ENCODE measurements at regions not wholly inside any gene's neighbourhood (a gene's known extent, or its start where the extent isn't known, plus 50 kb on each side); places are given as distances from the start of the nearest gene placed in this dataset.

DNA sequence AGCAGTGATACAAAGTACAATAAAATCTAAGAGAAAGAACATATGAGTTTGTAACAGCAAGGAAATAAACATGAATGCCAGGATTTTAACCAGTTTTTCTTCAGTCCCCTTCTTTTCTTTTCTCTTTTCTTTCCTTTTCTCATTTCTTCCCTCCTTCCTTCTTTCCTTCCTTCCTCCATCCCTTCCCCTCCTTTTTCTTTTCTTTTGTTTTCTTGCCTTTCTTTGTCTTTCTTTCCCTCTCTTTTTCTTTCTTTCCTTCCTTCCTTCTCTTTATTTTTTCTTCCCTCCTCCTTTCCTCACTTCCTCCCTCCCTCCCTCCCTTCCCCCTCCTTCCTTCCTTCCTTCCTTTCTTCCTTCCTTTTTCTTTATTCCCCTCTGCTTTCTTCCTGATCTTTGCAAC is 142.8 kb upstream of the SYT4 start:
- DNase-seq (no peak), ATAC-seq (no peak)
- Mint-ChIP-seq H3K4me1 (ENCODE audit: low read depth) (no peaks in the 10 kb centered on the region), H3K9me3 (peaks cover 4% of the 10 kb centered on the region), H3K36me3 (ENCODE audit: insufficient read depth) (no peaks in the 10 kb centered on the region), H3K4me3 (no peak overlapping the region), H3K27me3 (ENCODE audit: low read depth) (no peaks in the 10 kb centered on the region)

DNA sequence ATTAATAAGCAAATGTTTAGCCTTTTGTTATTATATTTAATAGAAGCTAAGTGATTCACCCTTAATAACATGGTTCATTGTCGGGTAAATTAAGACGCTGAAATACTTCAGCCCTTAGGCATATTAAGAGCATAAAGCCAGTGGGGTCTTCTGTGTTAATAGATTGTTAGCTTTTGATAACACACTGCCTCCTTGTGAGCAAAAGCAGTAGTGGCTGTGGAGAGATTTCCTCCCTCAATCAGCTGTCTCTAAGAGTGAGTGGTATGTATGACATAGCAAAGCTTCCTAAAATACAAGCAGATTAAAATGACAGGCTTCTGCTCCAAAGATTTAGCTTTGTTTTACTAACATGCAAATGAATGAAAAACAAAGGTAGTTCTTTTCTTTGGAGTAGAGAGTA is 143.7 kb upstream of the SYT4 start:
- no peaks in the 10 kb centered on the region for H3K36me3 Mint-ChIP-seq (ENCODE audit: insufficient read depth)
- H3K27me3 Mint-ChIP-seq (ENCODE audit: low read depth), result no peaks in the 10 kb centered on the region
- H3K4me1 Mint-ChIP-seq (ENCODE audit: low read depth), result no peaks in the 10 kb centered on the region
- ATAC-seq (no peak), DNase-seq (no peak)
- peaks cover 4% of the 10 kb centered on the region for H3K9me3 Mint-ChIP-seq
- no peak overlapping the region for H3K4me3 Mint-ChIP-seq

DNA sequence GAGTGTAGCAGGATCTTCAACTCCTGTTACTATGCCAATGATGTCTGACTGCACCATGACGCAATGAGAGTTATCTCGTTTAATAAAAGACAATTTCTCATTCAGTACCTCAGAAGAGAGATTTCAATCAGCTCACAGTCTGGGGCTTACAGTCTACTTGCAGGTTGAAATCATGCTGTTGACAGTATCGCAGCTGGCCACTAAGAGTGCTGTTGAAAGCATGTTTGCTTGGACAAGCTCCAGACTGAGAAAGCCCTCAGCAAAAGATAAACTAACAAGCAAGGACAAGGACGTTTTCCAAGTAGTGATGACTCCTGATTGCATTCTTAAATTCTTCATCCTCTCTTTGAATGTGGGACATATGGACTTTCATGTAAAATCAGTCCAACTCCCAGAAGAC is 145.2 kb upstream of the SYT4 start:
- Mint-ChIP-seq H3K4me3 (no peak overlapping the region), H3K9me3 (peaks cover 4% of the 10 kb centered on the region), H3K36me3 (ENCODE audit: insufficient read depth) (no peaks in the 10 kb centered on the region), H3K4me1 (ENCODE audit: low read depth) (no peaks in the 10 kb centered on the region), H3K27me3 (ENCODE audit: low read depth) (no peaks in the 10 kb centered on the region)
- ATAC-seq (no peak), DNase-seq (no peak)

DNA sequence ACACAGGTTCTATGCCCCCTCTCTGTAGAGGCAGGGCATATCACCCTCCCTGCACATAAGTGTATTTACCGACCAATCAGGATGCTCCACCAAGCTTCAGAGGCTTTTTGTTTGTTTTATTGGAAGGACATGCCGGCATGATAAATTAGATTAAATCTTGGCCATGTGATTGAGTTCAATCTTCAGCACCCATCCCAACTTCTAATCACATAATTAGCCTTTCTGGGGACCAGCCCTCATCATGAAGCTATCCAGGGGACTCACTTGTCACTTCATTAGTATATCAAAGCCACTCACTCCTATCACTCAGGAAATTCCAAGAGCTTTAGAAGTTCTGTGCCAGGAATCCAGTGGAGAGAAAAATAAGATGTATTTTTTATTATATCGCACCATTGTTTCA is 158.6 kb upstream of the SYT4 start:
- H3K27me3 Mint-ChIP-seq (ENCODE audit: low read depth), result no peaks in the 10 kb centered on the region
- ATAC-seq, result no peak

GRCh38 chr18:43442131-43442530 is 164.8 kb upstream of the SYT4 start:
- DNase-seq (no peak), ATAC-seq (no peak)
- H3K36me3 Mint-ChIP-seq (ENCODE audit: insufficient read depth), result no peaks in the 10 kb centered on the region
- H3K4me1 Mint-ChIP-seq (ENCODE audit: low read depth), result no peaks in the 10 kb centered on the region
- no peaks in the 10 kb centered on the region for H3K27me3 Mint-ChIP-seq (ENCODE audit: low read depth)
- no peak overlapping the region for H3K4me3 Mint-ChIP-seq
- H3K9me3 Mint-ChIP-seq, result peaks cover 26% of the 10 kb centered on the region

More for the DNA sequence above, 158.6 kb upstream of the SYT4 start:
- H3K4me3 Mint-ChIP-seq, result no peak overlapping the region
- no peaks in the 10 kb centered on the region for H3K4me1 Mint-ChIP-seq (ENCODE audit: low read depth)
- no peaks in the 10 kb centered on the region for H3K36me3 Mint-ChIP-seq (ENCODE audit: insufficient read depth)
- no peak for DNase-seq
- H3K9me3 Mint-ChIP-seq, result peaks cover 27% of the 10 kb centered on the region

- ATAC-seq, result no peak
- Mint-ChIP-seq H3K9me3 (peaks cover 21% of the 10 kb centered on the region), H3K4me3 (no peak overlapping the region), H3K27me3 (ENCODE audit: low read depth) (no peaks in the 10 kb centered on the region), H3K36me3 (ENCODE audit: insufficient read depth) (no peaks in the 10 kb centered on the region), H3K4me1 (ENCODE audit: low read depth) (no peaks in the 10 kb centered on the region)
- no peak for DNase-seq
Measured at GRCh38 chr18:43442571-43442970, 165.3 kb upstream of the SYT4 start.

DNA sequence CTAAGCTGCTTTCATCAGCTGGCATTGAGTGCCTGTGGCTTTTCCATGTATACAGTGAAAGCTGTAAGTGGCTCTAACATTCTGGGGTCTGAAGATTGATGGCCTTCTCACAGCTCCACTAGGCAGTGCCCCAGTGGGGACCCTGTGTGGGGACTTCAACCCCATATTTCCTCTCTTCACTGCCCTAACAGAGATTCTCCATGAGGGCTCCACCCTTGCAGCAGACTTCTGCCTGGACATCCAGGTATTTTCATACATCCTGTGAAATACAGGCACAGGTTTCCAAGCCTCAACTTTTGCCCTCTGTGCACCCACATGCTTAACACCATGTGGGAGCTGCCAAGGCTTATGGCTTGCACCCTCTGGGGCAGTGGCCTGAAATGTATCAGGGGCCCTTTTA is 188.2 kb upstream of the SYT4 start:
- Mint-ChIP-seq H3K4me3 (no peak overlapping the region), H3K36me3 (ENCODE audit: insufficient read depth) (no peaks in the 10 kb centered on the region), H3K9me3 (peaks cover 16% of the 10 kb centered on the region), H3K4me1 (ENCODE audit: low read depth) (no peaks in the 10 kb centered on the region), H3K27me3 (ENCODE audit: low read depth) (no peaks in the 10 kb centered on the region)
- ATAC-seq, result no peak
- no peak for DNase-seq

DNA sequence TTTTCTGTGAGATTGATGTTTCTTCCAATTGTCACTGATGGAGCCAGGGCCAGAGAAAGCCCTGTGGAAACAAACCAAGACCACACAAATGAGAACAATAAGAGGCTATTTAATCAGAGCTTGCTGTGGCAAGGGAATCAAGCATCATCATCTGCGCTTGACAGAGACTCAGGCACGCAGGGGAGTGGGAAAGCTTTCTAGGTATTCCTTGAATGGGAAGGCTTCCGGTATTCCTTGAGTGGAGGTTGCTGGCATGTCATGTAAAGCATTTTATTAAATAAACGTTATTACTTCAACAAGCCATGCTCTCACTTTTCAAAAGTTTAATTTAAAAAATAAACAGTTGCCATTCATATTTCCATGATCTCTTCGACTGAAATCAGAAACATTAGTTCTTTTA is 194.6 kb upstream of the SYT4 start:
- Mint-ChIP-seq H3K4me3 (no peak overlapping the region), H3K27me3 (ENCODE audit: low read depth) (no peaks in the 10 kb centered on the region), H3K36me3 (ENCODE audit: insufficient read depth) (no peaks in the 10 kb centered on the region), H3K4me1 (ENCODE audit: low read depth) (no peaks in the 10 kb centered on the region), H3K9me3 (peaks cover 7% of the 10 kb centered on the region)
- DNase-seq (no peak), ATAC-seq (no peak)

GRCh38 chr18:43481069-43481468 is 203.8 kb upstream of the SYT4 start:
- H3K27me3 Mint-ChIP-seq (ENCODE audit: low read depth), result no peaks in the 10 kb centered on the region
- no peak overlapping the region for H3K4me3 Mint-ChIP-seq
- no peaks in the 10 kb centered on the region for H3K4me1 Mint-ChIP-seq (ENCODE audit: low read depth)
- peaks cover 8% of the 10 kb centered on the region for H3K9me3 Mint-ChIP-seq
- no peaks in the 10 kb centered on the region for H3K36me3 Mint-ChIP-seq (ENCODE audit: insufficient read depth)
- DNase-seq (no peak), ATAC-seq (no peak)

GRCh38 chr18:43482136-43482535 is 204.8 kb upstream of the SYT4 start:
- no peaks in the 10 kb centered on the region for H3K27me3 Mint-ChIP-seq (ENCODE audit: low read depth)
- no peak overlapping the region for H3K4me3 Mint-ChIP-seq
- DNase-seq (no peak), ATAC-seq (no peak)
- no peaks in the 10 kb centered on the region for H3K4me1 Mint-ChIP-seq (ENCODE audit: low read depth)
- H3K9me3 Mint-ChIP-seq, result peaks cover 12% of the 10 kb centered on the region
- H3K36me3 Mint-ChIP-seq (ENCODE audit: insufficient read depth), result no peaks in the 10 kb centered on the region

DNA sequence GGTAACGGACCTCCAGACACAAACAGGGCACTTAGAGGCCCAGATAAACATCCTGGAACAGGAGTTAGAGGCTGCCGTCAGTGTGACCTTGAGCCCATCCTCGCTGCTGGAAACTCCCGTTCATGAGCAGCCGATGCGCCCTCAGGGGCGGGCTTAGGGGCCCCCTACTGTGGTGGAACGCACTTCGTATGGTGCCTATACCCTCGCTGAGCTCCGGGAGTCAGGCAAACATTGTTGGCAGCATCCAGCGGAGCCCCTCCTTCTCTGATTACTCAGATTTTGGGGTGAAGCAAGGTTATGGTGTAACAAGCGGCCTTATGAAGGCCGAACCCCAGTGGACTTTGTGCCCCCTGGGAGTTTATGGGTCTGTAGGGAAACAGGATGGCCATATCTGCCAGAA is 205.3 kb upstream of the SYT4 start:
- H3K9me3 Mint-ChIP-seq, result peaks cover 12% of the 10 kb centered on the region

GRCh38 chr18:43484710-43485109 is 207.4 kb upstream of the SYT4 start:
- no peaks in the 10 kb centered on the region for H3K4me1 Mint-ChIP-seq (ENCODE audit: low read depth)
- H3K27me3 Mint-ChIP-seq (ENCODE audit: low read depth), result no peaks in the 10 kb centered on the region
- ATAC-seq (no peak), DNase-seq (no peak)
- peaks cover 8% of the 10 kb centered on the region for H3K9me3 Mint-ChIP-seq
- no peaks in the 10 kb centered on the region for H3K36me3 Mint-ChIP-seq (ENCODE audit: insufficient read depth)
- no peak overlapping the region for H3K4me3 Mint-ChIP-seq

More for the DNA sequence above, 205.3 kb upstream of the SYT4 start:
- H3K4me1 Mint-ChIP-seq (ENCODE audit: low read depth), result no peaks in the 10 kb centered on the region
- no peak for DNase-seq
- H3K4me3 Mint-ChIP-seq, result no peak overlapping the region
- no peaks in the 10 kb centered on the region for H3K36me3 Mint-ChIP-seq (ENCODE audit: insufficient read depth)
- ATAC-seq, result no peak
- H3K27me3 Mint-ChIP-seq (ENCODE audit: low read depth), result no peaks in the 10 kb centered on the region

DNA sequence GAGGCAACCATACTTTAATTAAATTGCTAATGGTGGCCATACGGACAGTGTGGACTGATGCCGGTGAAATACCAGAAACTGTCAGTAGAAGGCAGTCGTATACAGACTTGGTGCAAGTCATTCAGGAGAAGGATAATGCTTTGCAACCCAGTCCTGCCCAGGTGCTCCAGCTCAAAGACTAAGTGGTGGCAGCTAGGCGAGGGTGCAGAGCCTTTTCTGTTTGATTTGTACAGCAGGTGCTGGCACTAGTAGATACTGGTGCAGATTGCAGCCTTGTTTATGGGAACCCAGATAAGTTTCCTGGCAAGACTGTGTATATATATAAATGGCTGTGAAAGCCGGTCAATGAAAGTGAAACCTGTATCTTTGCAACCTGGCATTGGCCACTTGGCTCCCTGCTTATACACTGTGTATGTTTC is 208.3 kb upstream of the SYT4 start:
- Mint-ChIP-seq H3K36me3 (ENCODE audit: insufficient read depth) (no peaks in the 10 kb centered on the region), H3K27me3 (ENCODE audit: low read depth) (no peaks in the 10 kb centered on the region), H3K4me1 (ENCODE audit: low read depth) (no peaks in the 10 kb centered on the region), H3K4me3 (no peak overlapping the region), H3K9me3 (peaks cover 8% of the 10 kb centered on the region)
- DNase-seq (no peak), ATAC-seq (no peak)

GRCh38 chr18:43486462-43486861 is 209.2 kb upstream of the SYT4 start:
- no peak for DNase-seq

DNA sequence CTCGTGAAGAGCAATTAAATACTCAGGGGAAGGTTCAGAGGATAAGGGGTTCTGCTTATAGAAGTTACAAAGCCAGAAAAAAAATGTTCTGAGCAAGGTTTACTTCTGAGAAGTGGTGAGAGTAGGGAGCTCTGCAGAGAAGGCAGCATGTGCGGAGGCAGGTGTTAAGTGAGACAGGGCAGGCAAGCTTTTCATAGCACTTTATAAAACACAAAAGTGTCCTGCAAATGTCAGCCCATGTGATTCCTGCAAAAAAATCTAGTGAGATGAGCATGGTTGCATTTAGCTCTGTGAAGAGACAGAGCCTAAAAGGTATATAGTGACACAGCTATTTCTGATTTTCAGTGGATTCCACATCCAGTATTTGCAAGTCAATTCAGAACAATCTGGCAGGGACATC is 223.8 kb upstream of the SYT4 start:
- no peaks in the 10 kb centered on the region for H3K27me3 Mint-ChIP-seq (ENCODE audit: low read depth)
- no peak for DNase-seq
- no peaks in the 10 kb centered on the region for H3K4me1 Mint-ChIP-seq (ENCODE audit: low read depth)
- H3K9me3 Mint-ChIP-seq, result peaks cover 17% of the 10 kb centered on the region
- ATAC-seq, result no peak
- no peaks in the 10 kb centered on the region for H3K36me3 Mint-ChIP-seq (ENCODE audit: insufficient read depth)
- no peak overlapping the region for H3K4me3 Mint-ChIP-seq

More at GRCh38 chr18:43486462-43486861, 209.2 kb upstream of the SYT4 start:
- H3K4me1 Mint-ChIP-seq (ENCODE audit: low read depth), result no peaks in the 10 kb centered on the region
- ATAC-seq, result no peak
- H3K27me3 Mint-ChIP-seq (ENCODE audit: low read depth), result no peaks in the 10 kb centered on the region
- H3K9me3 Mint-ChIP-seq, result peaks cover 4% of the 10 kb centered on the region
- H3K4me3 Mint-ChIP-seq, result no peak overlapping the region
- no peaks in the 10 kb centered on the region for H3K36me3 Mint-ChIP-seq (ENCODE audit: insufficient read depth)

DNA sequence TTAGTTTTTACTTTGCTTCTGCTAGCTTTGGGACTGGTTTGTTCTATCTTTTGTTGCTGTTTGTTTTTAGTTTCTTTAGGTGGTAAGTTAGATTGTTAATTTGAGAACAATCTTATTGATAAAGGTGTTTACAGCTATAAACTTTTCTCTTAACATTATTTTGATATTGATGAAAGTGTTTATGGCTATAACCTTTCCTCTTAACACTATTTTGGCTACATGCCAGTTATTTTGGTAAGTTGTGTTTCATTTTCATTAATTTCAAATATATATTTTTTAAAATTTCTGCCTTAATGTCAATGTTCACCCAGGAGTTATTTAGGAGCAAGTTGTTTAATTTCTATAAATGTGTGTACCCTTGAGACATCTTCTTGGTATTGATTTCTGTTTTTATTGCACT is 229.6 kb upstream of the SYT4 start:
- no peaks in the 10 kb centered on the region for H3K36me3 Mint-ChIP-seq (ENCODE audit: insufficient read depth)

More for the DNA sequence above, 229.6 kb upstream of the SYT4 start:
- Mint-ChIP-seq H3K4me3 (no peak overlapping the region), H3K4me1 (ENCODE audit: low read depth) (no peaks in the 10 kb centered on the region), H3K9me3 (peaks cover 45% of the 10 kb centered on the region), H3K27me3 (ENCODE audit: low read depth) (no peaks in the 10 kb centered on the region)
- no peak for DNase-seq
- no peak for ATAC-seq

All from activated T-cell treated with anti-CD3 and anti-CD28 coated beads, Interleukin-2, amount 50 U/mL, for 4 hours (primary cell).